Hepatocyte (in vitro differentiated cells): ENCODE measurements at regions not wholly inside any gene's neighbourhood (a gene's known extent, or its start where the extent isn't known, plus 50 kb on each side); places are given as distances from the start of the nearest gene placed in this dataset.

Experiments
- CTCF ChIP-seq: fragments of 200-600 bp; sonication (generic); IDR thresholded peaks from 2 replicates; pipeline ENCODE4 v1.5.1; 2016; ENCODE audit warnings: antibody characterized with exemption, mild to moderate bottlenecking; ENCODE audit not compliant: poor library complexity
- EZH2 ChIP-seq: fragments of 200-600 bp; sonication (generic); IDR thresholded peaks from 2 replicates; pipeline ENCODE4 v1.6.1; 2016; ENCODE audit warnings: antibody characterized with exemption, mild to moderate bottlenecking, borderline replicate concordance

- TF ChIP-seq CTCF: no peak
- TF ChIP-seq EZH2: no peak
These were observed 215.9 kb upstream of the RBFOX1 start for GRCh38 chr16:7116734-7117133.
